WI38 (cell line): ENCODE measurements at regions not wholly inside any gene's neighbourhood (a gene's known extent, or its start where the extent isn't known, plus 50 kb on each side); places are given as distances from the start of the nearest gene placed in this dataset.

Source experiments
- H3K4me3 ChIP-seq: 2 replicates; pipeline ENCODE4 v1.5.1; 2011; ENCODE audit warnings: low read depth, mild to moderate bottlenecking, control low read depth, low read length
- TF ChIP-seq, protein P1 (sequence below): IDR thresholded peaks from 2 replicates; pipeline ENCODE4 v1.5.1; 2012; ENCODE audit warnings: low read depth, mild to moderate bottlenecking, control low read depth, low read length

DNA sequence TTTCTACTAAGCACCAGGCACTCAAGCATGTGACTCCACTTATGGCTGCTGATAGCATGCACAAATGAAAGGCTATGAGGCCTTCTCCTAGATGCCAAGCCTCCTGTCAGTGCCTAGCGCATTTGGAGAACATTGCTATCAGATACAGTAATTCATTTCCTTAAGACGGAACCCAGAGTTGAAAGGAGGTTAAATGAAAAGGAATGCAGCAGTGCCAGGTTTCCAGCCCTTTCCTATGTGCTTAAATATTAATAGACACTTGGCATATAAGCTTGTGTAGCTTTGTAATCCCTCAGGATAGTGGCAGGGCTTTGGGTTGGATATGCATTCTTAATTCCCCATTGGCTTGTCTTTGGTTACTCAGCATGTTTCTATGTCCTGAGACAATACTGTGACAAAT lies 140.1 kb upstream of the FRY start:
- H3K4me3 ChIP-seq: no peak overlapping the region
- TF ChIP-seq, protein P1, sequence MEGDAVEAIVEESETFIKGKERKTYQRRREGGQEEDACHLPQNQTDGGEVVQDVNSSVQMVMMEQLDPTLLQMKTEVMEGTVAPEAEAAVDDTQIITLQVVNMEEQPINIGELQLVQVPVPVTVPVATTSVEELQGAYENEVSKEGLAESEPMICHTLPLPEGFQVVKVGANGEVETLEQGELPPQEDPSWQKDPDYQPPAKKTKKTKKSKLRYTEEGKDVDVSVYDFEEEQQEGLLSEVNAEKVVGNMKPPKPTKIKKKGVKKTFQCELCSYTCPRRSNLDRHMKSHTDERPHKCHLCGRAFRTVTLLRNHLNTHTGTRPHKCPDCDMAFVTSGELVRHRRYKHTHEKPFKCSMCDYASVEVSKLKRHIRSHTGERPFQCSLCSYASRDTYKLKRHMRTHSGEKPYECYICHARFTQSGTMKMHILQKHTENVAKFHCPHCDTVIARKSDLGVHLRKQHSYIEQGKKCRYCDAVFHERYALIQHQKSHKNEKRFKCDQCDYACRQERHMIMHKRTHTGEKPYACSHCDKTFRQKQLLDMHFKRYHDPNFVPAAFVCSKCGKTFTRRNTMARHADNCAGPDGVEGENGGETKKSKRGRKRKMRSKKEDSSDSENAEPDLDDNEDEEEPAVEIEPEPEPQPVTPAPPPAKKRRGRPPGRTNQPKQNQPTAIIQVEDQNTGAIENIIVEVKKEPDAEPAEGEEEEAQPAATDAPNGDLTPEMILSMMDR: no peak

DNA sequence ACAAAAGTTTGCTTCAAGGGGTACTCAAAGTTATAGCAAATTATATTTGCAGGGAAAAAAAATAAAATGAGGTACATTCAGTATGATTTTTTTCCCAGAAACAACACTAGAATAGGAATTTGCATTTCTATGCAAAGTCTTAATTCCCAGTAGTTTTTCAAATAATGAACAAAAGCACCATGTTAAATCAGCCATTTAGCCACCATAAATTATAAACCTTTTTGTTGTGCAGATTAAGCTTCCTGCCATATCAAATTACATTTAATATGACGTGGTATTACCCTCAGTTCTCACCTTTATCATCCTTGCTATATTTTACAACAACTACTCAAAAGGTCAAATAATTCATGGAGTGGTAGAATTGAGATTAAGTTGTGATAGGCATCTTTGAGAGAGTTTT lies 136.6 kb upstream of the FRY start:
- TF ChIP-seq, protein P1: no peak

DNA sequence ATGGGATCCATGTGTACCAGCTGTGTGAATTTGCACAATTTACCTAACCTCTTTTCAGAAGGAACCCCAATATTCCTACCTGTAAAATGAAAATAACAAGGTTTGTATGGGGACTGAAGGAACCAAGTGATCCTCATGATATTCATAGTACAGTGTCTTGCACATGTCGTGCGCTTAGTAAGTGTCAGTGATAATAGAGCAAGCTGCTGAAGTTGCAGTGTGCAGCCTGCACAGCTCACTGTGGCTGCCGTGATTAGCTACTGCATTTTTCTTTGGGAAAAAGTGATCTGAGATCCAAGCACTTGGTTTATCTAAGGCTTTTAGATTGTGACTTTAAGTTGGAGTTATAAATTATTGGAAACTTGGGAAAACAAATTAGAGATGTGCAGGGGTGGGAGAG lies 135.9 kb upstream of the FRY start:
- TF ChIP-seq, protein P1: no peak
- no peak overlapping the region for H3K4me3 ChIP-seq

More for the DNA sequence above, 136.6 kb upstream of the FRY start:
- H3K4me3 ChIP-seq: no peak overlapping the region

DNA sequence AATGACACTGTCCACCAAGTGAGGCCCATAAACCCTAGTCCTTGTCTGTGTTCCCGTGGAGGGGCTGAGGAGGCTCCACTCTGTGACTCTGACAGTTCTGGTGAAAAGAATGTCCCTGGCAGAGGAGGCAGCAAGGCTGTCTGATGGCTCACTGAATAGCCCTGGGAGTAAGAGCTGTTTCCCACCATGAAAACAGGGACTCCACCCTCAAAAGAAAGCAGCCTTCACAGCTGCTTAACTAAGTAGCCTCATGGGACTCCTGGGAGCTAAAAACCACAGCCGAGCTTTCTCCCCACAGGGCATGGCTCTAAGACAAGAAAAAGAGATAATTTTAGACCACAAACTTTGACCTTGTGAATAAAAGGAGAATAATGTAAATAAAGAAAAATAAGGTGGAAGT lies 135.1 kb upstream of the FRY start:
- H3K4me3 ChIP-seq: no peak overlapping the region
- TF ChIP-seq, protein P1: no peak

- TF ChIP-seq, protein P1: no peak
- no peak overlapping the region for H3K4me3 ChIP-seq
These were observed 133.0 kb upstream of the FRY start for GRCh38 chr13:31898378-31899071.

DNA sequence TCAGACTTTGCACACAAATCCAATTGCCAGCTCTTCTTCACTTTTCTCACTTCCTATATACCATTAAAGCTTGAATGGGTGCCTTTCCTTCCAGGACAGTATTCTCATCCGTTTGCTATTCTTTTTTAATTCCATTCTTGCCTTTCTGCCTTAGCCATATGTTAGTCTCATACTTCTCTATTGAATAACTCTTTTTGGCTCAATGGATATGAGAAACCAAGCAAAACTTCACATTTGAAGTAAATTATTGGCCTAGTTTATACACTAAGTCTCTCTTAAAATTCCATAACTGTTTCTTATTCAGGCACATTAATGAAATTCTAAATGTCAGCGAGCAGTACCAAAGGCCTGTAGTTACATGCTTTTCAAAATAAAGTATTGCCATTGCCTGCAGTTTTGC lies 129.6 kb upstream of the FRY start:
- H3K4me3 ChIP-seq: no peak overlapping the region
- TF ChIP-seq, protein P1: no peak

- no peak overlapping the region for H3K4me3 ChIP-seq
- TF ChIP-seq, protein P1: no peak
These were observed 128.3 kb upstream of the FRY start for GRCh38 chr13:31903111-31903815.
